PFSK-1 (cell line): ENCODE measurements at regions not wholly inside any gene's neighbourhood (a gene's known extent, or its start where the extent isn't known, plus 50 kb on each side); places are given as distances from the start of the nearest gene placed in this dataset.

Experiments
- FOXP2 ChIP-seq: optimal IDR thresholded peaks from 2 replicates; pipeline ENCODE3; 2011; ENCODE audit warnings: borderline replicate concordance, control low read depth, inconsistent platforms; ENCODE audit not compliant: insufficient read depth; ENCODE audit errors: extremely low read length, extremely low read depth
- POLR2AphosphoS5 ChIP-seq: IDR thresholded peaks from 2 replicates; pipeline ENCODE4 v1.6.1; 2012; ENCODE audit warnings: low read depth, mild to moderate bottlenecking, control low read depth, low read length, moderate library complexity
- REST ChIP-seq, 2 experiments: IDR thresholded peaks; 2 replicates each; pipeline versions ENCODE4 v1.6.1 to v1.8.0; 2011 to 2012; ENCODE audit warnings: low read depth in 2 of 2, low read length in 2 of 2, control low read depth in 1 of 2, inconsistent platforms in 1 of 2, mild to moderate bottlenecking in 1 of 2, moderate library complexity in 1 of 2; ENCODE audit not compliant: insufficient read depth in 1 of 2
- SIN3A ChIP-seq: IDR thresholded peaks from 2 replicates; pipeline ENCODE4 v1.6.1; 2012; ENCODE audit warnings: mild to moderate bottlenecking, low read length, moderate library complexity, borderline replicate concordance; ENCODE audit not compliant: insufficient read depth
- TAF1 ChIP-seq: IDR thresholded peaks from 2 replicates; pipeline ENCODE4 v1.6.1; 2012; ENCODE audit warnings: low read length, control low read depth, borderline replicate concordance; ENCODE audit not compliant: insufficient read depth

GRCh38 chr6:91490671-91491301, 903.9 kb upstream of the MAP3K7 start:
- TF ChIP-seq TAF1 (no peak), REST (IDR thresholded peaks at IDR 0.05; ENCODE audit: insufficient read depth in 1 of 2, low read depth in 2 of 2, low read length in 2 of 2) (no peak), FOXP2 (no peak)

GRCh38 chr6:91487696-91488392, 901.0 kb upstream of the MAP3K7 start:
- TF ChIP-seq FOXP2 (no peak), POLR2AphosphoS5 (no peak), TAF1 (no peak)

GRCh38 chr6:91486200-91486599, 899.3 kb upstream of the MAP3K7 start:
- TF ChIP-seq TAF1, result no peak
- TF ChIP-seq FOXP2, result no peak
- no peak for TF ChIP-seq POLR2AphosphoS5
- TF ChIP-seq SIN3A, result no peak
- no peak for TF ChIP-seq REST (IDR thresholded peaks at IDR 0.05; ENCODE audit: insufficient read depth in 1 of 2, low read depth in 2 of 2, low read length in 2 of 2)

- TF ChIP-seq FOXP2 (no peak), SIN3A (no peak), REST (IDR thresholded peaks at IDR 0.05; ENCODE audit: insufficient read depth in 1 of 2, low read depth in 2 of 2, low read length in 2 of 2) (no peak), TAF1 (no peak)
Measured at GRCh38 chr6:91485047-91485446, 898.2 kb upstream of the MAP3K7 start.

GRCh38 chr6:91483415-91484105, 896.7 kb upstream of the MAP3K7 start:
- TF ChIP-seq POLR2AphosphoS5 (no peak), FOXP2 (no peak), REST (IDR thresholded peaks at IDR 0.05; ENCODE audit: insufficient read depth in 1 of 2, low read depth in 2 of 2, low read length in 2 of 2) (no peak), SIN3A (no peak), TAF1 (no peak)
